ENCODE measurements at regions not wholly inside any gene's neighbourhood (a gene's known extent, or its start where the extent isn't known, plus 50 kb on each side); places are given as distances from the start of the nearest gene placed in this dataset.

- Histone ChIP-seq H3K36me3 (ENCODE audit: control insufficient read depth in 2 of 2, extremely low read depth in 1 of 2, insufficient read depth in 2 of 2, low read length in 2 of 2) (no peaks in the 10 kb centered on the region), H3K27me3 (ENCODE audit: control insufficient read depth in 2 of 2, insufficient read depth in 2 of 2, low read length in 2 of 2) (no peaks in the 10 kb centered on the region), H2AFZ (ENCODE audit: low read depth, low read length) (no peak overlapping the region), H3K4me1 (ENCODE audit: control insufficient read depth, extremely low read depth, insufficient read depth, low read length) (no peaks in the 10 kb centered on the region), H3K9me1 (replicated peaks; ENCODE audit: control insufficient read depth, extremely low read depth, insufficient read depth, low read length) (no peaks in the 10 kb centered on the region), H3K4me3 (replicated peaks in 1 of 3; ENCODE audit: insufficient read depth in 1 of 3, low read depth in 1 of 3, low read length in 3 of 3) (no peak overlapping the region), H4K20me1 (replicated peaks; ENCODE audit: control insufficient read depth, extremely low read depth, insufficient read depth, low read length) (no peaks in the 10 kb centered on the region), H3K9ac (replicated peaks; ENCODE audit: extremely low read depth, insufficient read depth, low read length) (no peak overlapping the region), H3K9me3 (replicated peaks; ENCODE audit: control insufficient read depth, insufficient read depth, low read length) (no peaks in the 10 kb centered on the region), H3K27ac (ENCODE audit: insufficient read depth, low read depth, low read length) (no peak overlapping the region), H3K79me2 (ENCODE audit: control insufficient read depth, insufficient read depth, low read length) (no peaks in the 10 kb centered on the region), H3K4me2 (ENCODE audit: insufficient read depth, low read length) (no peak overlapping the region)
- DNase-seq (ENCODE audit: low read depth, low spot score) (no peak), FAIRE-seq (no peak)
- intact Hi-C loops (cut with micrococcal nuclease) (no loop called here), dilution Hi-C loops (cut with MboI; ENCODE audit: extremely low pct_ligation_motif_present, low sequenced_read_pairs) (no loop called here)
- no peak for TF ChIP-seq JUN (IDR thresholded peaks at IDR 0.05; ENCODE audit: borderline replicate concordance, insufficient read depth, insufficient read length, low read depth)
- no peak for TF ChIP-seq FOS (IDR thresholded peaks at IDR 0.05; ENCODE audit: borderline replicate concordance, insufficient read depth, low read length)
- no peak for TF ChIP-seq MYC (IDR thresholded peaks at IDR 0.05; ENCODE audit: low read depth, low read length)
- CTCF ChIA-PET = no interaction called here
- BruUV-seq (replicated peaks) = no TSS peak
- POLR2A ChIA-PET = no interaction called here
Observed at GRCh38 chr5:2170761-2171160, 288.0 kb upstream of the IRX4 start.

- ChIA-PET CTCF (no interaction called here), POLR2A (no interaction called here)
- intact Hi-C loops (cut with micrococcal nuclease) (no loop called here), dilution Hi-C loops (cut with MboI; ENCODE audit: extremely low pct_ligation_motif_present, low sequenced_read_pairs) (no loop called here)
- Histone ChIP-seq H4K20me1 (replicated peaks; ENCODE audit: control insufficient read depth, extremely low read depth, insufficient read depth, low read length) (no peaks in the 10 kb centered on the region), H3K9me3 (replicated peaks; ENCODE audit: control insufficient read depth, insufficient read depth, low read length) (no peaks in the 10 kb centered on the region), H3K79me2 (ENCODE audit: control insufficient read depth, insufficient read depth, low read length) (no peaks in the 10 kb centered on the region), H3K36me3 (ENCODE audit: control insufficient read depth in 2 of 2, extremely low read depth in 1 of 2, insufficient read depth in 2 of 2, low read length in 2 of 2) (no peaks in the 10 kb centered on the region), H3K9ac (replicated peaks; ENCODE audit: extremely low read depth, insufficient read depth, low read length) (no peak overlapping the region), H2AFZ (ENCODE audit: low read depth, low read length) (no peak overlapping the region), H3K4me2 (ENCODE audit: insufficient read depth, low read length) (no peak overlapping the region), H3K27me3 (ENCODE audit: control insufficient read depth in 2 of 2, insufficient read depth in 2 of 2, low read length in 2 of 2) (no peaks in the 10 kb centered on the region), H3K4me1 (ENCODE audit: control insufficient read depth, extremely low read depth, insufficient read depth, low read length) (no peaks in the 10 kb centered on the region), H3K27ac (ENCODE audit: insufficient read depth, low read depth, low read length) (no peak overlapping the region), H3K9me1 (replicated peaks; ENCODE audit: control insufficient read depth, extremely low read depth, insufficient read depth, low read length) (no peaks in the 10 kb centered on the region), H3K4me3 (replicated peaks in 1 of 3; ENCODE audit: insufficient read depth in 1 of 3, low read depth in 1 of 3, low read length in 3 of 3) (no peak overlapping the region)
- no TSS peak for BruUV-seq (replicated peaks)
- DNase-seq (ENCODE audit: low read depth, low spot score) (no peak), FAIRE-seq (no peak)
- TF ChIP-seq GATA2 (IDR thresholded peaks at IDR 0.05; ENCODE audit: insufficient read depth, insufficient read length, low read depth, low read length) (no peak), POLR2A (IDR thresholded peaks at IDR 0.05; ENCODE audit: low read depth, low read length) (no peak), JUN (IDR thresholded peaks at IDR 0.05; ENCODE audit: borderline replicate concordance, insufficient read depth, insufficient read length, low read depth) (no peak)
Observed at GRCh38 chr5:2169850-2170760, 287.4 kb upstream of the IRX4 start.

Data from endothelial cell of umbilical vein (primary cell).